ENCODE measurements at regions not wholly inside any gene's neighbourhood (a gene's known extent, or its start where the extent isn't known, plus 50 kb on each side); places are given as distances from the start of the nearest gene placed in this dataset.
"Not testable (repeated sequence)": the region's sequence is repeated elsewhere in the genome, so short reads cannot be mapped to it uniquely, and the experiment has no call there.

DNA sequence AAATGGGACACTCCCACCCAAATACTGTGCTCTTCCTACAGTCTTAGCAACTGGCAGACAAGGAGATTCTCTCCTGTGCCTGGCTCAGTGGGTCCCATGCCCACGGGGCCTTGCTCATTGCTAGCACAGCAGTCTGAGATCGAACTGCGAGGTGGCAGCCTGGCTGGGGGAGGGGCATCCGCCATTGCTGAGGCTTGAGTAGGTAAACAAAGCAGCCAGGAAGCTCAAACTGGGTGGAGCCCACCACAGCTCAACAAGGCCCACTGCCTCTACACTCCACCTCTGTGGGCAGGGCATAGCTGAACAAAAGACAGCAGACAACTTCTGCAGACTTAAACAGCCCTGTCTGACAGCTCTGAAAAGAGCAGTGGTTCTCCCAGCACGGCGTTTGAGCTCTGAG lies 174.8 kb downstream of the COL12A1 start:
- H3K9me3 ChIP-seq; H3K4me3 ChIP-seq; H3K27me3 ChIP-seq; DNase-seq; intact Hi-C loops (cut with DNase I; ENCODE audit: low total_unique reads); H3K36me3 ChIP-seq; H3K27ac ChIP-seq; H3K4me1 ChIP-seq: not testable (repeated sequence)
- 64 to 73% (median 70%) methylated on average over 6 of the region's 6 CpGs for WGBS, 5 donors

DNA sequence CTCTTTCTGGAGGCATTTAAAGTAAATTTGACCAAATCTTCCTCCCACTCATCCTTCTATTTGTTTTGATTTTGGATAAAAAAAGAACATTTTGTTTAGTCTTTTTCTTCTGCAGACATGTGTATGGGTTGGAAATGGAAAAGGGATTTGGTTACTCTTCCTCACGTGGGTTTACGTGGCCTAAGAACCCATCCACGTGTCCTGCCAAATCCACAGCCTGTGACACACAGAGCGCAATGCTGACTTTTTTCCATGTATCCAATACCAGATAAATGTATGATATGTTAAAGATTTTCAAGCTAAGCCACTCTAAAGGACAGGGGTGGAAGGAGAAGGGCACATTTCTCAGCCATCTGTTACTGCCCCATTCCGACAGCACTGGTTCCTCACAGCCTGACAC lies 176.5 kb downstream of the COL12A1 start:
- no peak for DNase-seq
- WGBS, 5 donors: 66 to 84% (median 78%) methylated on average over 5 of the region's 5 CpGs
- Histone ChIP-seq H3K4me3 (no peak overlapping the region), H3K9me3 (no peaks in the 10 kb centered on the region), H3K27me3 (no peaks in the 10 kb centered on the region), H3K27ac (no peak overlapping the region), H3K4me1 (peaks cover 0 to 9% (median 0%) of the 10 kb centered on the region in 4 donors), H3K36me3 (no peaks in the 10 kb centered on the region)
- no peak for TF ChIP-seq POLR2A (IDR thresholded peaks at IDR 0.05)
- no peak for TF ChIP-seq POLR2AphosphoS5 (IDR thresholded peaks at IDR 0.05)
- TF ChIP-seq, protein P1, sequence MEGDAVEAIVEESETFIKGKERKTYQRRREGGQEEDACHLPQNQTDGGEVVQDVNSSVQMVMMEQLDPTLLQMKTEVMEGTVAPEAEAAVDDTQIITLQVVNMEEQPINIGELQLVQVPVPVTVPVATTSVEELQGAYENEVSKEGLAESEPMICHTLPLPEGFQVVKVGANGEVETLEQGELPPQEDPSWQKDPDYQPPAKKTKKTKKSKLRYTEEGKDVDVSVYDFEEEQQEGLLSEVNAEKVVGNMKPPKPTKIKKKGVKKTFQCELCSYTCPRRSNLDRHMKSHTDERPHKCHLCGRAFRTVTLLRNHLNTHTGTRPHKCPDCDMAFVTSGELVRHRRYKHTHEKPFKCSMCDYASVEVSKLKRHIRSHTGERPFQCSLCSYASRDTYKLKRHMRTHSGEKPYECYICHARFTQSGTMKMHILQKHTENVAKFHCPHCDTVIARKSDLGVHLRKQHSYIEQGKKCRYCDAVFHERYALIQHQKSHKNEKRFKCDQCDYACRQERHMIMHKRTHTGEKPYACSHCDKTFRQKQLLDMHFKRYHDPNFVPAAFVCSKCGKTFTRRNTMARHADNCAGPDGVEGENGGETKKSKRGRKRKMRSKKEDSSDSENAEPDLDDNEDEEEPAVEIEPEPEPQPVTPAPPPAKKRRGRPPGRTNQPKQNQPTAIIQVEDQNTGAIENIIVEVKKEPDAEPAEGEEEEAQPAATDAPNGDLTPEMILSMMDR (IDR thresholded peaks at IDR 0.05): no peak
- no peak for TF ChIP-seq EP300 (IDR thresholded peaks at IDR 0.05)
- intact Hi-C loops (cut with DNase I; ENCODE audit: low total_unique reads): no loop called here

DNA sequence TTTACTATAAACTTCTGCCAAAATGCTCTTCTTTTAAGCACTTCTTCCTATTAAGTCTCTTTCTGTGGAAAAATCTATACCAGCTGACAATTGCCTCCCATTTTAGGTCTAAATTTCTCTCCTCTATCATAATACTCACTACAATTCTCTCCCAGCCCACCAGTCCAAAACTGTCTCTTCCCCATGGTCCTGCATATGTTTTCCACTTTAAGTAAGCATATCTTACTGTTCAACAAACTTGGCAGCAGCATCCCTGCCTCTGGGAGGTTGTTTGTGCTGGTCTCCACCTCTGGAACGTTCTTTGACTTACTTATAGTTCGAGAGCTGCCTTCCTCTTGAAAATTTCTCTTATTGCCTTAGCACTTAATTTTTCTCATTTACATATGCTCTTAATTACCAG lies 180.5 kb downstream of the COL12A1 start:
- 48 to 60% (median 55%) methylated on average over 2 of the region's 2 CpGs for WGBS, 5 donors
- H3K36me3 ChIP-seq: no peaks in the 10 kb centered on the region
- no peaks in the 10 kb centered on the region for H3K27me3 ChIP-seq
- H3K4me1 ChIP-seq: peaks cover 0 to 9% (median 0%) of the 10 kb centered on the region in 4 donors
- intact Hi-C loops (cut with DNase I; ENCODE audit: low total_unique reads): no loop called here
- H3K27ac ChIP-seq: no peak overlapping the region
- peak in 1 of 2 donors; percentile 22 for DNase-seq
- H3K4me3 ChIP-seq: no peak overlapping the region
- H3K9me3 ChIP-seq: no peaks in the 10 kb centered on the region
- TF ChIP-seq POLR2AphosphoS5 (IDR thresholded peaks at IDR 0.05): no peak
- TF ChIP-seq, protein P1 (IDR thresholded peaks at IDR 0.05): no peak
- no peak for TF ChIP-seq POLR2A (IDR thresholded peaks at IDR 0.05)
- TF ChIP-seq EP300 (IDR thresholded peaks at IDR 0.05): no peak

DNA sequence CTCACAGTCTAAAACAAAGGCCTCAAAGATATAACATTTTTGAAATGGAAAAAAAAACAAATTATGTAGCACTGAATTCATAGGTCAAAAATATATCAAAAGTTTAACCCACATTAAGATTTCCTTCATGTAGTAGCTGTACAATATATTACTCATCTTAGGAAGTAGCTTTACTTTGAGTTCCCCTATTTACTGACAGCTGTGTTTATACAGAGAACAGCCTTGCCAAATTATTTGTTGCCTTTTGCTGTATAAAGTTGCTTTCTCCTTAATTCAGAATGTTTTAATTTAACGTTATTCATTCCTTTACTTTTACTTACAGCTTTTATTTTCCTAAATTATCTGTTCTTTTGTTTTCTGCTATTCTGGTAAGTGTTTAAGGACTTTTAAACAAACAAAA lies 181.0 kb downstream of the COL12A1 start:
- WGBS, 5 donors: 28 to 46% (median 30%) methylated on average over 1 of the region's 1 CpG
- H3K4me1 ChIP-seq: peaks cover 0 to 9% (median 0%) of the 10 kb centered on the region in 4 donors

DNA sequence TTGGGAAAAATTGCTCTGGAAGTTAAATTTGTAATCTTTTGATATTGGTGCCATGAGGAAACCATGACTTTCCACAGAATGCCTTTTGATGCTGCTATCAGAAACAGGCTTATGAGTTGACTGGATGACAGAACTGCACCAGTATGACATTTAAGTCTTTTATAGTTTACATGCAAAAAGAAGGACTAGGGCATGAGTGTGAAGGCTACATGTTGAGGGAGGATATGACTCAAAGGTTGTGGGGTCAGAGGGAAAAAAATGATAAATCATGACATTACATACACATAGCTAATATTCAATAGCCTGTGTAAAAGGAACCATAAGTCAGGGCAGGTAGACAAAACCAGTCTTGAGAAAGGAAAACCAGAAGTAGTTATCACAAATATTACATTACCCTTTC lies 182.2 kb downstream of the COL12A1 start:
- Histone ChIP-seq H3K4me1 (peaks cover 0 to 9% (median 0%) of the 10 kb centered on the region in 4 donors), H3K9me3 (no peaks in the 10 kb centered on the region), H3K4me3 (no peak overlapping the region), H3K27ac (no peak overlapping the region), H3K27me3 (no peaks in the 10 kb centered on the region), H3K36me3 (no peaks in the 10 kb centered on the region)
- TF ChIP-seq POLR2A (IDR thresholded peaks at IDR 0.05) (no peak), POLR2AphosphoS5 (IDR thresholded peaks at IDR 0.05) (no peak), EP300 (IDR thresholded peaks at IDR 0.05) (no peak)
- TF ChIP-seq, protein P1 (IDR thresholded peaks at IDR 0.05): no peak
- no peak for DNase-seq
- intact Hi-C loops (cut with DNase I; ENCODE audit: low total_unique reads): no loop called here

More for the DNA sequence above, 181.0 kb downstream of the COL12A1 start:
- peak in 1 of 2 donors; percentile 19 for DNase-seq
- H3K4me3 ChIP-seq: no peak overlapping the region
- H3K27me3 ChIP-seq: no peaks in the 10 kb centered on the region
- intact Hi-C loops (cut with DNase I; ENCODE audit: low total_unique reads): no loop called here
- no peaks in the 10 kb centered on the region for H3K36me3 ChIP-seq
- no peak overlapping the region for H3K27ac ChIP-seq
- TF ChIP-seq POLR2A (IDR thresholded peaks at IDR 0.05) (no peak), EP300 (IDR thresholded peaks at IDR 0.05) (no peak), POLR2AphosphoS5 (IDR thresholded peaks at IDR 0.05) (no peak)
- TF ChIP-seq, protein P1 (IDR thresholded peaks at IDR 0.05): no peak
- H3K9me3 ChIP-seq: no peaks in the 10 kb centered on the region

All from stomach (tissue), 8 donors.